ENCODE measurements at regions not wholly inside any gene's neighbourhood (a gene's known extent, or its start where the extent isn't known, plus 50 kb on each side); places are given as distances from the start of the nearest gene placed in this dataset.
"Not testable (repeated sequence)": the region's sequence is repeated elsewhere in the genome, so short reads cannot be mapped to it uniquely, and the experiment has no call there.

GRCh38 chr7:34207810-34208209 lies 302.5 kb downstream of the BMPER start:
- DNase-seq: no peak

- DNase-seq: no peak
Observed at GRCh38 chr7:34208878-34209621, 303.7 kb downstream of the BMPER start.

- DNase-seq: no peak
Observed at GRCh38 chr7:34211018-34211417, 305.7 kb downstream of the BMPER start.

- no peak for DNase-seq
Observed at GRCh38 chr7:34217972-34218371, 312.6 kb downstream of the BMPER start.

GRCh38 chr7:34219153-34219718 lies 313.9 kb downstream of the BMPER start:
- no peak for DNase-seq

- DNase-seq: no peak
Observed at GRCh38 chr7:34220506-34221185, 315.3 kb downstream of the BMPER start.

- DNase-seq: no peak
Observed at GRCh38 chr7:34222316-34222715, 317.0 kb downstream of the BMPER start.

GRCh38 chr7:34222722-34223121 lies 317.4 kb downstream of the BMPER start:
- DNase-seq: no peak

GRCh38 chr7:34224281-34224680 lies 318.9 kb downstream of the BMPER start:
- no peak for DNase-seq

- no peak for DNase-seq
Observed at GRCh38 chr7:34225193-34225592, 319.9 kb downstream of the BMPER start.

GRCh38 chr7:34227525-34227924 lies 322.2 kb downstream of the BMPER start:
- DNase-seq: no peak

- DNase-seq: not testable (repeated sequence)
Observed at GRCh38 chr7:34235101-34235500, 329.8 kb downstream of the BMPER start.

- DNase-seq: no peak
Observed at GRCh38 chr7:34236057-34236456, 330.7 kb downstream of the BMPER start.

- no peak for DNase-seq
Observed at GRCh38 chr7:34236839-34237492, 331.6 kb downstream of the BMPER start.

GRCh38 chr7:34237493-34237849 lies 332.1 kb downstream of the BMPER start:
- DNase-seq: no peak

- DNase-seq: no peak
Observed at GRCh38 chr7:34240417-34240816, 335.1 kb downstream of the BMPER start.

- no peak for DNase-seq
Observed at GRCh38 chr7:34242391-34242790, 337.1 kb downstream of the BMPER start.

- no peak for DNase-seq
Observed at GRCh38 chr7:34245246-34245645, 339.9 kb downstream of the BMPER start.

- no peak for DNase-seq
Observed at GRCh38 chr7:34247468-34247867, 342.1 kb downstream of the BMPER start.

GRCh38 chr7:34249192-34249591 lies 343.9 kb downstream of the BMPER start:
- no peak for DNase-seq

GRCh38 chr7:34260279-34260678 lies 354.9 kb downstream of the BMPER start:
- DNase-seq: no peak

- no peak for DNase-seq
Observed at GRCh38 chr7:34263168-34263567, 357.8 kb downstream of the BMPER start.

- DNase-seq: no peak
Observed at GRCh38 chr7:34269084-34269483, 363.7 kb downstream of the BMPER start.

- no peak for DNase-seq
Observed at GRCh38 chr7:34275624-34276023, 370.3 kb downstream of the BMPER start.
